Stomach (tissue), 4 donors: ENCODE measurements at regions not wholly inside any gene's neighbourhood (a gene's known extent, or its start where the extent isn't known, plus 50 kb on each side); places are given as distances from the start of the nearest gene placed in this dataset.

Source experiments
- CTCF ChIP-seq, 7 experiments: fragments of 450-650 bp in 4 of 7; fragments of 200-600 bp in 3 of 7; sonication (generic) in 3 of 7; IDR thresholded peaks; one replicate each; pipeline ENCODE4 v1.5.1; 2016 to 2019; ENCODE audit warnings: antibody characterized with exemption in 7 of 7, control low read depth in 2 of 7, mild to moderate bottlenecking in 1 of 7
- POLR2A ChIP-seq, 4 donors: fragments of 450-650 bp; IDR thresholded peaks; one replicate each; pipeline ENCODE4 v1.6.1; 2016; ENCODE audit warnings: antibody characterized with exemption in 4 of 4, control low read depth in 2 of 4, mild to moderate bottlenecking in 1 of 4, moderate library complexity in 1 of 4

GRCh38 chrX:39196192-39197102, 395.2 kb downstream of the MID1IP1 start:
- TF ChIP-seq POLR2A (IDR thresholded peaks at IDR 0.05) (no peak), CTCF (IDR thresholded peaks at IDR 0.05) (no peak)
